Activated CD4-positive, alpha-beta T cell treated with anti-CD3 and anti-CD28 coated beads for 24 hours (primary cell): ENCODE measurements at regions not wholly inside any gene's neighbourhood (a gene's known extent, or its start where the extent isn't known, plus 50 kb on each side); places are given as distances from the start of the nearest gene placed in this dataset.
"Not testable (repeated sequence)": the region's sequence is repeated elsewhere in the genome, so short reads cannot be mapped to it uniquely, and the experiment has no call there.

Source experiments
- DNase-seq, 2 donors: peaks; one replicate each; pipeline ENCODE4 v3.0.0-alpha.2; 2020; ENCODE audit warnings: low read depth in 2 of 2

- DNase-seq: no peak
Measured at GRCh38 chr2:35447215-35447614, 908.4 kb upstream of the CRIM1 start.

- no peak for DNase-seq
Measured at GRCh38 chr2:35443087-35443486, 912.5 kb upstream of the CRIM1 start.

- DNase-seq: not testable (repeated sequence)
Measured at GRCh38 chr2:35441575-35441974, 914.0 kb upstream of the CRIM1 start.

- DNase-seq: not testable (repeated sequence)
Measured at GRCh38 chr2:35440308-35440707, 915.3 kb upstream of the CRIM1 start.

- DNase-seq: not testable (repeated sequence)
Measured at GRCh38 chr2:35436893-35437292, 918.7 kb upstream of the CRIM1 start.

GRCh38 chr2:35428548-35428947 lies 927.0 kb upstream of the CRIM1 start:
- DNase-seq: peak in 1 of 2 donors; percentile 9

- DNase-seq: no peak
Measured at GRCh38 chr2:35421485-35421884, 934.1 kb upstream of the CRIM1 start.

GRCh38 chr2:35417293-35417692 lies 938.3 kb upstream of the CRIM1 start:
- no peak for DNase-seq

GRCh38 chr2:35416391-35417140 lies 939.0 kb upstream of the CRIM1 start:
- DNase-seq: no peak

GRCh38 chr2:35415942-35416341 lies 939.6 kb upstream of the CRIM1 start:
- DNase-seq: no peak

GRCh38 chr2:35415282-35415681 lies 940.3 kb upstream of the CRIM1 start:
- no peak for DNase-seq

GRCh38 chr2:35410431-35411061 lies 945.0 kb upstream of the CRIM1 start:
- DNase-seq: peak; percentile 7 to 33

- DNase-seq: no peak
Measured at GRCh38 chr2:35409762-35410161, 945.8 kb upstream of the CRIM1 start.

- no peak for DNase-seq
Measured at GRCh38 chr2:35408320-35408719, 947.3 kb upstream of the CRIM1 start.

GRCh38 chr2:35391736-35392442 lies 963.7 kb upstream of the CRIM1 start:
- DNase-seq: no peak

GRCh38 chr2:35378791-35379190 lies 976.8 kb upstream of the CRIM1 start:
- no peak for DNase-seq

- DNase-seq: no peak
Measured at GRCh38 chr2:35374845-35375244, 980.7 kb upstream of the CRIM1 start.

- no peak for DNase-seq
Measured at GRCh38 chr2:35365859-35366258, 989.7 kb upstream of the CRIM1 start.

- DNase-seq: no peak
Measured at GRCh38 chr2:35356332-35356731, 999.2 kb upstream of the CRIM1 start.

- no peak for DNase-seq
Measured at GRCh38 chr2:35355056-35355455, 1000.5 kb upstream of the CRIM1 start.

- DNase-seq: no peak
Measured at GRCh38 chr2:35347561-35347960, 1008.0 kb upstream of the CRIM1 start.

- no peak for DNase-seq
Measured at GRCh38 chr2:35343135-35343534, 1012.4 kb upstream of the CRIM1 start.

GRCh38 chr2:35339211-35339610 lies 1016.4 kb upstream of the CRIM1 start:
- DNase-seq: no peak
